ENCODE measurements at regions not wholly inside any gene's neighbourhood (a gene's known extent, or its start where the extent isn't known, plus 50 kb on each side); places are given as distances from the start of the nearest gene placed in this dataset.

DNA sequence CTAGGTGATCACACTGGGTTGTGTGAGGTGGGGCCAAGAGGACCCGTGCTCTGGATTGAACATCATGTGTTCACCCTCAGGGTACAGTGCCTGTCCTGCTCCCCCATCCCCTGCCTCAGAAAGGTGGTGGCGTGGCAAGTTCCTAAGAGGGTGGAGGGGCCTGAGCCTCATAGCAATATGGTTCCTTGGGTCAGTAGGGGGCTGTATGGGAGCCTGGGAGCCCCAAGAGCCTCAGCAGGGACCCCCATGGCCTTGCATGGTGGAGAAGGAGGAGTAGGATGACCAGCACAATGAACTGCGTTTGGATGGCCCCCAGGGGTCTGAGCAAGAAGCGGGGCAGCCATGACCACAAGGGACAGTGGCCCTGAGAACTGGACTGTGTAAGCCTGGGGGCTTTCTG is 89.6 kb upstream of the SHB start:
- TF ChIP-seq EZH2phosphoT487 (IDR thresholded peaks at IDR 0.05; ENCODE audit: insufficient read depth, low read depth) (no peak), EZH2 (IDR thresholded peaks at IDR 0.05; ENCODE audit: insufficient read depth, poor library complexity, severe bottlenecking) (no peak)
